ENCODE measurements at regions not wholly inside any gene's neighbourhood (a gene's known extent, or its start where the extent isn't known, plus 50 kb on each side); places are given as distances from the start of the nearest gene placed in this dataset.

DNA sequence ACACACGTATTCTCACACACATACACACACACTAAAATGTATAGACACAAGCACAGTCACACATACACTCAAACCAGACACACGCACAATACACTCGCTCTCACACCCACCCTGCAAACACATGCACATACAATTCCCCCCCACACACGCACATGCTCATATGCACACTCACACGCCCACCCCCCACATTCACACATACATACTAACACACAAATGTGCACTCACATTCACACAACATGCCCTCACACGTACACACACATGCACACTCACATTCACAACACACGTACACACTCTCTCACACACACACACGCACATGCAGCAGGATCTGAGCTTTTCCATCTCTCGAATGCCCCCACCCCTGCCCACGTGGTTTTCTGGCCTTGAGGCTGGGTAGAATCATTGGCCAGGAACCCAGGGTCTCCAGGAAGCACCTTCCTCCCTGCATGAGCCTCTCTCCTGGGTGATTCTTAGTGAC, 589.7 kb downstream of the PTPRU start:
- DNase-seq (ENCODE audit: low read depth in 6 of 9, low spot score in 9 of 9) = no peak
- H3K36me3 ChIP-seq (ENCODE audit: control insufficient read depth in 2 of 2, insufficient read depth in 2 of 2, low read length in 1 of 2) = no peaks in the 10 kb centered on the region
- no peak overlapping the region for H3K4me3 ChIP-seq (ENCODE audit: low read length in 2 of 2)
- WGBS = 88% methylated on average over 10 of the region's 10 CpGs
- no peaks in the 10 kb centered on the region for H3K4me1 ChIP-seq (ENCODE audit: control insufficient read depth in 2 of 2, insufficient read depth in 2 of 2, low read length in 2 of 2)
- H3K27me3 ChIP-seq (ENCODE audit: control insufficient read depth in 2 of 2, insufficient read depth in 1 of 2, low read length in 1 of 2) = no peaks in the 10 kb centered on the region
- H3K9me3 ChIP-seq (ENCODE audit: control insufficient read depth in 2 of 2, insufficient read depth in 1 of 2, low read length in 1 of 2) = no peaks in the 10 kb centered on the region
- H3K27ac ChIP-seq (ENCODE audit: low read depth in 1 of 2, low read length in 1 of 2) = no peak overlapping the region

GRCh38 chr1:29825274-29825940, 589.1 kb downstream of the PTPRU start:
- no peak overlapping the region for H3K27ac ChIP-seq (ENCODE audit: low read depth in 1 of 2, low read length in 1 of 2)
- H3K4me3 ChIP-seq (ENCODE audit: low read length in 2 of 2) = no peak overlapping the region
- WGBS = 98% methylated on average over 15 of the region's 15 CpGs
- H3K27me3 ChIP-seq (ENCODE audit: control insufficient read depth in 2 of 2, insufficient read depth in 1 of 2, low read length in 1 of 2) = no peaks in the 10 kb centered on the region
- H3K4me1 ChIP-seq (ENCODE audit: control insufficient read depth in 2 of 2, insufficient read depth in 2 of 2, low read length in 2 of 2) = no peaks in the 10 kb centered on the region
- no peak for DNase-seq (ENCODE audit: low read depth in 6 of 9, low spot score in 9 of 9)
- H3K9me3 ChIP-seq (ENCODE audit: control insufficient read depth in 2 of 2, insufficient read depth in 1 of 2, low read length in 1 of 2) = no peaks in the 10 kb centered on the region
- no peaks in the 10 kb centered on the region for H3K36me3 ChIP-seq (ENCODE audit: control insufficient read depth in 2 of 2, insufficient read depth in 2 of 2, low read length in 1 of 2)

DNA sequence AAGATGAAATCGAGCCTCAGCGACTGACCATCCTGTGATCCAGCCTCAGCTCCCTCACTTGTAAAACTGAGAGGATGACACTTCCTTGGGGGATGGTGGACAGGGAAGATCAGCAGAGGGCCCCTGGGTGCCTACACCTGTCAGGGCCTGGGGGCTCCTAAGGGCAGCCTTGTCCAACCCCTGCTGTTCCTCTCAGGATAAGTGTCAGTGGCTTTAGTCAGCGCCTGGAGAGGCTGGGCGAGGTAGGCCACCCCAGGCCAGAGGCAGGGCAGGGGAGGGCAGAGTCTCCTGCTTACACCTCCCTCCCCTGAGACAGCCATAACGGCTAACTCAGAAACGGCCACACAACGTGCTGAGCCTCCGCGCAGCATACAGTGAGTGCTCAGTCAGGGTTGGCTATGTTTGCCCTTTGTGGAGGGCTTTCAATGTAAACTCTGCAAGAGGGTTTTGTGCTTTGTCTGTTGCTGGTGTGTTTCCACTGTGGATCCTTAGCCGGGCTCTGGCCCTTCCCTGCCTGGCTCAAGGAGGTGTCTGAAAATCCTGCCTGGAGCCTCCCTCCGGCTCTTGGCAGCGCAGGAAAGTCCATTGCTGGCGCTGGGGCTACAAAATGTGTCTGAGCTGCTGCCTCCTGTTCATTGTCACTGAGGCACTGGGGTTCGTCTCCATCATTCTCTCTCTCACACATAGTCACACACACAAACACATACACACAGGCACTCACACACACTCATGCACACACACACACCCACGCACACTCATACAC, 588.4 kb downstream of the PTPRU start:
- no peaks in the 10 kb centered on the region for H3K36me3 ChIP-seq (ENCODE audit: control insufficient read depth in 2 of 2, insufficient read depth in 2 of 2, low read length in 1 of 2)
- DNase-seq (ENCODE audit: low read depth in 6 of 9, low spot score in 9 of 9) = no peak
- H3K27me3 ChIP-seq (ENCODE audit: control insufficient read depth in 2 of 2, insufficient read depth in 1 of 2, low read length in 1 of 2) = no peaks in the 10 kb centered on the region
- H3K4me3 ChIP-seq (ENCODE audit: low read length in 2 of 2) = no peak overlapping the region
- 85% methylated on average over 15 of the region's 15 CpGs for WGBS
- no peak overlapping the region for H3K27ac ChIP-seq (ENCODE audit: low read depth in 1 of 2, low read length in 1 of 2)
- H3K9me3 ChIP-seq (ENCODE audit: control insufficient read depth in 2 of 2, insufficient read depth in 1 of 2, low read length in 1 of 2) = no peaks in the 10 kb centered on the region
- H3K4me1 ChIP-seq (ENCODE audit: control insufficient read depth in 2 of 2, insufficient read depth in 2 of 2, low read length in 2 of 2) = no peaks in the 10 kb centered on the region

- H3K36me3 ChIP-seq (ENCODE audit: control insufficient read depth in 2 of 2, insufficient read depth in 2 of 2, low read length in 1 of 2) = no peaks in the 10 kb centered on the region
- H3K27me3 ChIP-seq (ENCODE audit: control insufficient read depth in 2 of 2, insufficient read depth in 1 of 2, low read length in 1 of 2) = no peaks in the 10 kb centered on the region
- H3K4me1 ChIP-seq (ENCODE audit: control insufficient read depth in 2 of 2, insufficient read depth in 2 of 2, low read length in 2 of 2) = no peaks in the 10 kb centered on the region
- 72% methylated on average over 6 of the region's 6 CpGs for WGBS
- no peaks in the 10 kb centered on the region for H3K9me3 ChIP-seq (ENCODE audit: control insufficient read depth in 2 of 2, insufficient read depth in 1 of 2, low read length in 1 of 2)
- no peak overlapping the region for H3K27ac ChIP-seq (ENCODE audit: low read depth in 1 of 2, low read length in 1 of 2)
- H3K4me3 ChIP-seq (ENCODE audit: low read length in 2 of 2) = no peak overlapping the region
- no peak for DNase-seq (ENCODE audit: low read depth in 6 of 9, low spot score in 9 of 9)
Measured at GRCh38 chr1:29824025-29824424, 587.7 kb downstream of the PTPRU start.

- no peak for DNase-seq (ENCODE audit: low read depth in 6 of 9, low spot score in 9 of 9)
- WGBS = 89% methylated on average over 4 of the region's 4 CpGs
- no peak overlapping the region for H3K4me3 ChIP-seq (ENCODE audit: low read length in 2 of 2)
- H3K4me1 ChIP-seq (ENCODE audit: control insufficient read depth in 2 of 2, insufficient read depth in 2 of 2, low read length in 2 of 2) = no peaks in the 10 kb centered on the region
- no peaks in the 10 kb centered on the region for H3K27me3 ChIP-seq (ENCODE audit: control insufficient read depth in 2 of 2, insufficient read depth in 1 of 2, low read length in 1 of 2)
- no peak overlapping the region for H3K27ac ChIP-seq (ENCODE audit: low read depth in 1 of 2, low read length in 1 of 2)
- no peaks in the 10 kb centered on the region for H3K9me3 ChIP-seq (ENCODE audit: control insufficient read depth in 2 of 2, insufficient read depth in 1 of 2, low read length in 1 of 2)
- no peaks in the 10 kb centered on the region for H3K36me3 ChIP-seq (ENCODE audit: control insufficient read depth in 2 of 2, insufficient read depth in 2 of 2, low read length in 1 of 2)
Measured at GRCh38 chr1:29823561-29823960, 587.2 kb downstream of the PTPRU start.

DNA sequence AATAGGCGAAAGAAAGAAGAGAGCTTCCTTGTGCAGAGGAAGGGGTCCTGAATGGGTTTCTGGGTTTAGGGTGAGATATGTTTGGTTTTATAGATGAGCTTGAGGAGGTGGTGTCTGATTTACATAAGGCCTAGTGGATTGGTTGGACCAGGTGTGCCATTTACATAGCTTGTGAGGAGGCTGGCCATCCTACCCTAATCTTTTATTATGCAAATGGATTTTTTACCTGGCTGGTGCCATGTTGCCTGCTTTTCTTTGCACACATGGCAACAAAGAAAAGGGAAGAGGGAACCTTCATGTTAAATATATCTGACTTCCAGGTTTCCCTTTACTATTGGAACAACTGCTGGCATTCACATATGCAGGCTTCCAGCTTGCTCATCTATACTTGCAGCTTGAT, 585.3 kb downstream of the PTPRU start:
- Histone ChIP-seq H3K9me3 (ENCODE audit: control insufficient read depth in 2 of 2, insufficient read depth in 1 of 2, low read length in 1 of 2) (no peaks in the 10 kb centered on the region), H3K27me3 (ENCODE audit: control insufficient read depth in 2 of 2, insufficient read depth in 1 of 2, low read length in 1 of 2) (no peaks in the 10 kb centered on the region), H3K36me3 (ENCODE audit: control insufficient read depth in 2 of 2, insufficient read depth in 2 of 2, low read length in 1 of 2) (no peaks in the 10 kb centered on the region), H3K27ac (ENCODE audit: low read depth in 1 of 2, low read length in 1 of 2) (no peak overlapping the region), H3K4me3 (ENCODE audit: low read length in 2 of 2) (no peak overlapping the region), H3K4me1 (ENCODE audit: control insufficient read depth in 2 of 2, insufficient read depth in 2 of 2, low read length in 2 of 2) (no peaks in the 10 kb centered on the region)
- 100% methylated on average over 1 of the region's 1 CpG for WGBS
- no peak for DNase-seq (ENCODE audit: low read depth in 6 of 9, low spot score in 9 of 9)

DNA sequence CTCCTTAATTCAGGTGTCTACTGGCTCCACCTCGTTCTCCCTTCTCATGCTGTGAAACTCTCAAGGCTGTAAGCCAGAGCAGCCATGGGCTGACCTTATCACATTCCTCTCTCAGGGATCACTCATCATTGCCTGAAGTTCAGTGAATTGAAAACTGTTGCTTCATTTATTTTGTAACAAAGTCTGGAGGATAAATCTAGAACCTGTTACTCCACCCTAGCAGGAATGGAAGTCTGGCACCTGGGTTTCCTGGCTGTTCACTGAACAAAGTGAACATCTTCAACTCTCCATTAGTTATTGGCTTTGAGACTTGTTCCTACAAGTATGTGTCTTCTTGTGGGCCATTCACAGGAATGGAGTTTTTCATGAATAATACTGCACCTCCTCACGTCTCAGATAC, 584.1 kb downstream of the PTPRU start:
- no peak for DNase-seq (ENCODE audit: low read depth in 6 of 9, low spot score in 9 of 9)
- H3K4me1 ChIP-seq (ENCODE audit: control insufficient read depth in 2 of 2, insufficient read depth in 2 of 2, low read length in 2 of 2) = no peaks in the 10 kb centered on the region
- no peak overlapping the region for H3K4me3 ChIP-seq (ENCODE audit: low read length in 2 of 2)
- 74% methylated on average over 2 of the region's 2 CpGs for WGBS
- no peaks in the 10 kb centered on the region for H3K27me3 ChIP-seq (ENCODE audit: control insufficient read depth in 2 of 2, insufficient read depth in 1 of 2, low read length in 1 of 2)
- H3K27ac ChIP-seq (ENCODE audit: low read depth in 1 of 2, low read length in 1 of 2) = no peak overlapping the region
- H3K9me3 ChIP-seq (ENCODE audit: control insufficient read depth in 2 of 2, insufficient read depth in 1 of 2, low read length in 1 of 2) = no peaks in the 10 kb centered on the region
- H3K36me3 ChIP-seq (ENCODE audit: control insufficient read depth in 2 of 2, insufficient read depth in 2 of 2, low read length in 1 of 2) = no peaks in the 10 kb centered on the region

DNA sequence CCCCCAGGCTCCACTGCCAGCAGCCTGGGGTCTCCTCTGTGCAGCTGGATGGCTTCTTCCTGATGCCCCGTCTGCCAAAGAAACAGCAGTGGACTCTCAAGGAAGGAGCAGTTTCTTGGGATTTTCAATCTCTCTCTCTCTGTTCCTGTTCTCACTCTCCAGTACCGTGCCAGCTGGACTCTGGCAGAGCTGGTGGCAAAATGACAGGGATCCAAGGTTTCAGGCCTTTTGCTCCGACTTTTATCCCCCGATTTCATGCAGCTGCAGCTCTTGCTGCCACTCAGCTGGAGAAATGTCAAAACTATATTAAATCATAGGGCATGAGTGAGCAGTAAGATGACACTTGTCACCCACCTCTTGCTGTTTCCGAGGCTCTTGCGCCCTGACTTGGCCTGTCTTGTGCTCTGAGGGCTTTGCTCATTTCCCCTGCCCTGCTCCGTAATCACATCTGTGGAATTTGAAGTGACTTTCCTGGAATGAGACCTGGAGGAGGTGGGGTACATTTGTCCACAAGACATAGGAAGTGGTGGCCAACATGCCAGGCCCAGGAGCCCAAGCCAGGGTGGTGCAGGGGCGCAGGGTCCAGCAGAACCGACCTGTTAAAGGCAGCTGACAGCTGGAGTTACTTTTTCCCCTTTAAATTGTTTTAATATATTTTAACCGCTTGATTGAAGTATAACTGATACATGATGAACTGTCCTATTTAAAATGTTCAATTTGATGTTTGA, 576.2 kb downstream of the PTPRU start:
- no peak overlapping the region for H3K4me3 ChIP-seq (ENCODE audit: low read length in 2 of 2)
- H3K9me3 ChIP-seq (ENCODE audit: control insufficient read depth in 2 of 2, insufficient read depth in 1 of 2, low read length in 1 of 2) = no peaks in the 10 kb centered on the region
- H3K4me1 ChIP-seq (ENCODE audit: control insufficient read depth in 2 of 2, insufficient read depth in 2 of 2, low read length in 2 of 2) = no peaks in the 10 kb centered on the region
- no peak overlapping the region for H3K27ac ChIP-seq (ENCODE audit: low read depth in 1 of 2, low read length in 1 of 2)
- DNase-seq (ENCODE audit: low read depth in 6 of 9, low spot score in 9 of 9) = no peak
- 78% methylated on average over 10 of the region's 10 CpGs for WGBS
- H3K36me3 ChIP-seq (ENCODE audit: control insufficient read depth in 2 of 2, insufficient read depth in 2 of 2, low read length in 1 of 2) = no peaks in the 10 kb centered on the region
- H3K27me3 ChIP-seq (ENCODE audit: control insufficient read depth in 2 of 2, insufficient read depth in 1 of 2, low read length in 1 of 2) = no peaks in the 10 kb centered on the region

- WGBS = 95% methylated on average over 10 of the region's 10 CpGs
- Histone ChIP-seq H3K36me3 (ENCODE audit: control insufficient read depth in 2 of 2, insufficient read depth in 2 of 2, low read length in 1 of 2) (no peaks in the 10 kb centered on the region), H3K27me3 (ENCODE audit: control insufficient read depth in 2 of 2, insufficient read depth in 1 of 2, low read length in 1 of 2) (no peaks in the 10 kb centered on the region), H3K4me1 (ENCODE audit: control insufficient read depth in 2 of 2, insufficient read depth in 2 of 2, low read length in 2 of 2) (no peaks in the 10 kb centered on the region), H3K9me3 (ENCODE audit: control insufficient read depth in 2 of 2, insufficient read depth in 1 of 2, low read length in 1 of 2) (no peaks in the 10 kb centered on the region), H3K4me3 (ENCODE audit: low read length in 2 of 2) (no peak overlapping the region), H3K27ac (ENCODE audit: low read depth in 1 of 2, low read length in 1 of 2) (no peak overlapping the region)
- DNase-seq (ENCODE audit: low read depth in 6 of 9, low spot score in 9 of 9) = no peak
Measured at GRCh38 chr1:29811727-29812407, 575.5 kb downstream of the PTPRU start.
